BLaER1 treated with 17β-estradiol and CSF1 and Interleukin-3, amounts not matched to agents 10 nM and 100 nM (cell line): ENCODE measurements at regions not wholly inside any gene's neighbourhood (a gene's known extent, or its start where the extent isn't known, plus 50 kb on each side); places are given as distances from the start of the nearest gene placed in this dataset.

Experiments used
- H3K27ac ChIP-seq, 11 experiments: shearing (Covaris generic); formaldehyde crosslinking; 2 replicates each; pipeline ENCODE4 v1.8.1; 2022
- H3K27me3 ChIP-seq, 11 experiments: shearing (Covaris generic); formaldehyde crosslinking; 2 replicates each; pipeline ENCODE4 v1.8.1; 2022
- H3K36me3 ChIP-seq, 11 experiments: shearing (Covaris generic); formaldehyde crosslinking; 2 replicates each; pipeline ENCODE4 v1.8.1; 2022
- H3K4me1 ChIP-seq, 10 experiments: shearing (Covaris generic); formaldehyde crosslinking; 2 replicates each; pipeline ENCODE4 v1.8.1; 2022
- H3K4me2 ChIP-seq, 11 experiments: shearing (Covaris generic); formaldehyde crosslinking; 2 replicates each; pipeline ENCODE4 v1.8.1; 2022
- H3K4me3 ChIP-seq, 10 experiments: shearing (Covaris generic); formaldehyde crosslinking; 2 replicates each; pipeline ENCODE4 v1.8.1; 2022
- H3K9ac ChIP-seq, 11 experiments: shearing (Covaris generic); formaldehyde crosslinking; 2 replicates each; pipeline ENCODE4 v1.8.1; 2022
- H3K9me3 ChIP-seq, 11 experiments: shearing (Covaris generic); formaldehyde crosslinking; replicated peaks in 1 of 11; 2 replicates each; pipeline ENCODE4 v1.8.1; 2022
- H4K20me1 ChIP-seq, 11 experiments: shearing (Covaris generic); formaldehyde crosslinking; 2 replicates each; pipeline ENCODE4 v1.8.1; 2022
- Cebpa-rat ChIP-seq, 11 experiments: shearing (Covaris generic); IDR thresholded peaks; 2 replicates each; pipeline ENCODE4 v1.8.1; 2022

GRCh38 chr7:1341361-1342089 lies 108.9 kb downstream of the UNCX start:
- peaks cover 16 to 36% (median 20%) of the 10 kb centered on the region in 11 experiments for H3K9me3 ChIP-seq
- H4K20me1 ChIP-seq = no peaks in the 10 kb centered on the region; a peak in 1 of 22 replicates
- H3K4me2 ChIP-seq = no peak overlapping the region
- no peak overlapping the region for H3K4me3 ChIP-seq
- H3K36me3 ChIP-seq = no peaks in the 10 kb centered on the region
- no peaks in the 10 kb centered on the region for H3K27me3 ChIP-seq
- no peak overlapping the region for H3K9ac ChIP-seq
- H3K27ac ChIP-seq = no peak overlapping the region
- H3K4me1 ChIP-seq = no peaks in the 10 kb centered on the region
- no peak for TF ChIP-seq Cebpa-rat (IDR thresholded peaks at IDR 0.05)

GRCh38 chr7:1342090-1342640 lies 109.5 kb downstream of the UNCX start:
- Histone ChIP-seq H3K4me3 (no peak overlapping the region), H3K27me3 (no peaks in the 10 kb centered on the region), H4K20me1 (no peaks in the 10 kb centered on the region; a peak in 1 of 22 replicates), H3K4me2 (no peak overlapping the region), H3K4me1 (no peaks in the 10 kb centered on the region), H3K9me3 (peaks cover 9 to 30% (median 14%) of the 10 kb centered on the region in 11 experiments), H3K9ac (no peak overlapping the region), H3K27ac (no peak overlapping the region), H3K36me3 (no peaks in the 10 kb centered on the region)
- no peak for TF ChIP-seq Cebpa-rat (IDR thresholded peaks at IDR 0.05)

- Histone ChIP-seq H3K9me3 (peaks cover 0 to 19% (median 4%) of the 10 kb centered on the region in 11 experiments; a peak in 15 of 22 replicates), H3K4me3 (no peak overlapping the region), H4K20me1 (no peaks in the 10 kb centered on the region; a peak in 2 of 22 replicates), H3K27ac (no peak overlapping the region), H3K4me1 (peaks cover 0 to 6% (median 0%) of the 10 kb centered on the region in 10 experiments; a peak in 7 of 20 replicates), H3K36me3 (no peaks in the 10 kb centered on the region), H3K9ac (no peak overlapping the region), H3K27me3 (no peaks in the 10 kb centered on the region), H3K4me2 (no peak overlapping the region)
- TF ChIP-seq Cebpa-rat (IDR thresholded peaks at IDR 0.05) = no peak
These were observed 110.9 kb downstream of the UNCX start for GRCh38 chr7:1343551-1343950.

- Histone ChIP-seq H3K9me3 (peaks cover 0 to 13% (median 0%) of the 10 kb centered on the region in 11 experiments; a peak in 3 of 22 replicates), H3K9ac (no peak overlapping the region), H3K4me3 (no peak overlapping the region), H3K4me1 (peaks cover 0 to 9% (median 0%) of the 10 kb centered on the region in 10 experiments; a peak in 7 of 20 replicates), H3K27ac (no peak overlapping the region), H3K27me3 (no peaks in the 10 kb centered on the region), H4K20me1 (no peaks in the 10 kb centered on the region; a peak in 2 of 22 replicates), H3K36me3 (no peaks in the 10 kb centered on the region), H3K4me2 (no peak overlapping the region)
- TF ChIP-seq Cebpa-rat (IDR thresholded peaks at IDR 0.05) = no peak
These were observed 111.7 kb downstream of the UNCX start for GRCh38 chr7:1344421-1344820.

- Histone ChIP-seq H3K9ac (no peak overlapping the region), H3K27me3 (no peaks in the 10 kb centered on the region), H3K36me3 (no peaks in the 10 kb centered on the region), H3K4me3 (no peak overlapping the region), H3K27ac (no peak overlapping the region), H3K4me1 (peaks cover 0 to 9% (median 0%) of the 10 kb centered on the region in 10 experiments; a peak in 7 of 20 replicates), H3K4me2 (no peak overlapping the region), H3K9me3 (peaks cover 0 to 13% (median 0%) of the 10 kb centered on the region in 11 experiments; a peak in 3 of 22 replicates), H4K20me1 (no peaks in the 10 kb centered on the region; a peak in 2 of 22 replicates)
- TF ChIP-seq Cebpa-rat (IDR thresholded peaks at IDR 0.05) = no peak
These were observed 112.5 kb downstream of the UNCX start for GRCh38 chr7:1344981-1345701.

GRCh38 chr7:1345796-1346755 lies 113.2 kb downstream of the MICALL2 start:
- H3K4me1 ChIP-seq = peaks cover 0 to 9% (median 0%) of the 10 kb centered on the region in 10 experiments; a peak in 7 of 20 replicates
- H3K27ac ChIP-seq = no peak overlapping the region
- H4K20me1 ChIP-seq = no peaks in the 10 kb centered on the region; a peak in 2 of 22 replicates
- H3K27me3 ChIP-seq = no peaks in the 10 kb centered on the region
- H3K4me3 ChIP-seq = no peak overlapping the region
- no peak for TF ChIP-seq Cebpa-rat (IDR thresholded peaks at IDR 0.05)
- no peak overlapping the region for H3K4me2 ChIP-seq
- no peak overlapping the region for H3K9ac ChIP-seq
- no peaks in the 10 kb centered on the region for H3K36me3 ChIP-seq
- peaks cover 0 to 13% (median 0%) of the 10 kb centered on the region in 11 experiments; a peak in 3 of 22 replicates for H3K9me3 ChIP-seq

- Histone ChIP-seq H3K27me3 (no peaks in the 10 kb centered on the region), H3K4me2 (no peak overlapping the region)
- TF ChIP-seq Cebpa-rat (IDR thresholded peaks at IDR 0.05) = no peak
These were observed 112.4 kb downstream of the MICALL2 start for GRCh38 chr7:1346851-1347250.

GRCh38 chr7:1348096-1348822 lies 111.0 kb downstream of the MICALL2 start:
- no peak for TF ChIP-seq Cebpa-rat (IDR thresholded peaks at IDR 0.05)
- Histone ChIP-seq H3K9me3 (peaks cover 0 to 4% (median 0%) of the 10 kb centered on the region in 11 experiments; a peak in 2 of 22 replicates), H3K9ac (no peak overlapping the region), H3K27ac (no peak overlapping the region), H4K20me1 (no peaks in the 10 kb centered on the region; a peak in 1 of 22 replicates), H3K36me3 (no peaks in the 10 kb centered on the region), H3K4me1 (peaks cover 0 to 9% (median 0%) of the 10 kb centered on the region in 10 experiments; a peak in 7 of 20 replicates), H3K27me3 (no peaks in the 10 kb centered on the region), H3K4me2 (peak overlapping the region in 2 of 11 experiments; percentile 15 to 23; a peak in 3 of 22 replicates), H3K4me3 (no peak overlapping the region)

More at GRCh38 chr7:1346851-1347250, 112.4 kb downstream of the MICALL2 start:
- no peak overlapping the region for H3K4me3 ChIP-seq
- H3K36me3 ChIP-seq = no peaks in the 10 kb centered on the region
- no peaks in the 10 kb centered on the region; a peak in 2 of 22 replicates for H4K20me1 ChIP-seq
- peaks cover 0 to 13% (median 0%) of the 10 kb centered on the region in 11 experiments; a peak in 3 of 22 replicates for H3K9me3 ChIP-seq
- H3K4me1 ChIP-seq = peaks cover 0 to 9% (median 0%) of the 10 kb centered on the region in 10 experiments; a peak in 7 of 20 replicates
- H3K27ac ChIP-seq = no peak overlapping the region
- no peak overlapping the region for H3K9ac ChIP-seq
